ENCODE measurements at regions not wholly inside any gene's neighbourhood (a gene's known extent, or its start where the extent isn't known, plus 50 kb on each side); places are given as distances from the start of the nearest gene placed in this dataset.

- Histone ChIP-seq H3K4me2 (no peak overlapping the region), H3K4me3 (no peak overlapping the region), H3K9me3 (no peaks in the 10 kb centered on the region), H3K4me1 (no peaks in the 10 kb centered on the region), H3K27ac (no peak overlapping the region)
- WGBS (ENCODE audit: missing lambda C conversion rate) = 40% methylated on average over 2 of the region's 2 CpGs
- CTCF ChIA-PET = no interaction called here
- TF ChIP-seq MAX (IDR thresholded peaks at IDR 0.05) = no peak
- TF ChIP-seq EP300 (IDR thresholded peaks at IDR 0.05) = no peak
- no peak for TF ChIP-seq HES2 (IDR thresholded peaks at IDR 0.05)
- no peak for TF ChIP-seq CHD2 (IDR thresholded peaks at IDR 0.05; ENCODE audit: low read length, partially characterized antibody)
- no peak for TF ChIP-seq ATOH8 (CRISPR knock-in tag; IDR thresholded peaks at IDR 0.05; ENCODE audit: low read depth)
- TF ChIP-seq RAD21 (conservative IDR thresholded peaks at IDR 0.05 in 1 of 2, IDR thresholded peaks at IDR 0.05 in 1 of 2) = no peak
- TF ChIP-seq ZC3H11A (IDR thresholded peaks at IDR 0.05) = no peak
- TF ChIP-seq MAFK (IDR thresholded peaks at IDR 0.05; ENCODE audit: partially characterized antibody) = no peak
- TF ChIP-seq NFE2L2 (conservative IDR thresholded peaks at IDR 0.05; ENCODE audit: low read length) = no peak
- no peak for FAIRE-seq
- ATAC-seq = no peak
- POLR2A ChIA-PET = no interaction called here
- no peak for DNase-seq (ENCODE audit: low read depth in 1 of 2, low spot score in 1 of 2)
Observed at GRCh38 chr16:52647588-52647987, 100.6 kb upstream of the TOX3 start.

GRCh38 chr16:52643006-52643405 is 96.1 kb upstream of the TOX3 start:
- FAIRE-seq (no peak), ATAC-seq (no peak), DNase-seq (ENCODE audit: low read depth in 1 of 2, low spot score in 1 of 2) (no peak)
- Histone ChIP-seq H3K4me1 (no peaks in the 10 kb centered on the region), H3K27ac (no peak overlapping the region), H3K4me2 (no peak overlapping the region), H3K9me3 (no peaks in the 10 kb centered on the region), H3K4me3 (no peak overlapping the region)
- ChIA-PET POLR2A (no interaction called here), CTCF (no interaction called here)
- 49% methylated on average over 3 of the region's 3 CpGs for WGBS (ENCODE audit: missing lambda C conversion rate)
- TF ChIP-seq ZC3H11A (IDR thresholded peaks at IDR 0.05) (no peak), ZFP36 (IDR thresholded peaks at IDR 0.05; ENCODE audit: borderline replicate concordance, partially characterized antibody) (no peak), GATA3 (IDR thresholded peaks at IDR 0.05; ENCODE audit: borderline replicate concordance) (no peak), ZSCAN20 (CRISPR knock-in tag; IDR thresholded peaks at IDR 0.05) (no peak), PBX3 (IDR thresholded peaks at IDR 0.05) (no peak), HOXB13 (CRISPR knock-in tag; IDR thresholded peaks at IDR 0.05; ENCODE audit: low read depth) (no peak), CBX8 (IDR thresholded peaks at IDR 0.05) (no peak), HOXB5 (CRISPR knock-in tag; IDR thresholded peaks at IDR 0.05) (no peak), FOSB (CRISPR knock-in tag; IDR thresholded peaks at IDR 0.05) (no peak), EP300 (IDR thresholded peaks at IDR 0.05) (no peak), RCOR1 (IDR thresholded peaks at IDR 0.05; ENCODE audit: low read depth, low read length) (no peak), EHF (CRISPR knock-in tag; IDR thresholded peaks at IDR 0.05) (no peak), SMC3 (IDR thresholded peaks at IDR 0.05) (no peak), JUNB (IDR thresholded peaks at IDR 0.05) (no peak)

GRCh38 chr16:52634528-52634927 is 87.6 kb upstream of the TOX3 start:
- no peak for TF ChIP-seq ZSCAN20 (CRISPR knock-in tag; IDR thresholded peaks at IDR 0.05)
- no peak for TF ChIP-seq EP300 (IDR thresholded peaks at IDR 0.05)
- TF ChIP-seq RFX5 (IDR thresholded peaks at IDR 0.05) = no peak
- no peak for FAIRE-seq
- no peak overlapping the region for H3K4me2 ChIP-seq
- H3K4me1 ChIP-seq = no peaks in the 10 kb centered on the region
- ChIA-PET CTCF (no interaction called here), POLR2A (no interaction called here)
- DNase-seq (ENCODE audit: low read depth in 1 of 2, low spot score in 1 of 2) = peak in 1 of 2 experiments; percentile 28
- ATAC-seq = no peak
- H3K9me3 ChIP-seq = no peaks in the 10 kb centered on the region
- no peak overlapping the region for H3K4me3 ChIP-seq
- 22% methylated on average over 5 of the region's 5 CpGs for WGBS (ENCODE audit: missing lambda C conversion rate)
- H3K27ac ChIP-seq = no peak overlapping the region

All from A549 (cell line).